ENCODE measurements at regions not wholly inside any gene's neighbourhood (a gene's known extent, or its start where the extent isn't known, plus 50 kb on each side); places are given as distances from the start of the nearest gene placed in this dataset.

- TF ChIP-seq CTCF (IDR thresholded peaks at IDR 0.05) (no peak), POLR2A (IDR thresholded peaks at IDR 0.05) (no peak)
Observed at GRCh38 chr13:110005563-110005962, 219.2 kb upstream of the IRS2 start.

Data from lower leg skin (tissue), 3 donors.